Neural progenitor cell (in vitro differentiated cells): ENCODE measurements at regions not wholly inside any gene's neighbourhood (a gene's known extent, or its start where the extent isn't known, plus 50 kb on each side); places are given as distances from the start of the nearest gene placed in this dataset.

Experiments used
- DNase-seq: peaks from one replicate; pipeline ENCODE4 v3.0.0-alpha.2; 2016; ENCODE audit warnings: low spot score
- H2AFZ ChIP-seq: fragments of 200-600 bp; sonication (generic); replicated peaks from 2 replicates; pipeline ENCODE4 v1.6.1; 2016; ENCODE audit warnings: antibody characterized with exemption
- H3F3A ChIP-seq: fragments of 200-600 bp; sonication (generic); 2 replicates; pipeline ENCODE4 v1.6.1; 2016; ENCODE audit warnings: antibody characterized with exemption, low read depth
- H3K27ac ChIP-seq: fragments of 200-600 bp; sonication (generic); 2 replicates; pipeline ENCODE4 v1.5.1; 2016; ENCODE audit warnings: mild to moderate bottlenecking
- H3K27me3 ChIP-seq: fragments of 200-600 bp; sonication (generic); 2 replicates; pipeline ENCODE4 v1.6.1; 2016; ENCODE audit warnings: mild to moderate bottlenecking, moderate library complexity
- H3K36me3 ChIP-seq: fragments of 200-600 bp; sonication (generic); 2 replicates; pipeline ENCODE4 v1.5.1; 2016
- H3K4me1 ChIP-seq: fragments of 200-600 bp; sonication (generic); 2 replicates; pipeline ENCODE4 v1.6.1; 2016; ENCODE audit warnings: mixed run types
- H3K4me2 ChIP-seq: fragments of 200-600 bp; sonication (generic); 2 replicates; pipeline ENCODE4 v1.6.1; 2016
- H3K4me3 ChIP-seq: fragments of 200-600 bp; sonication (generic); 2 replicates; pipeline ENCODE4 v1.5.1; 2016
- H3K79me2 ChIP-seq: fragments of 200-600 bp; sonication (generic); 2 replicates; pipeline ENCODE4 v1.6.1; 2016; ENCODE audit warnings: low read depth
- H3K9ac ChIP-seq: fragments of 200-600 bp; sonication (generic); 2 replicates; pipeline ENCODE4 v1.6.1; 2016
- H3K9me3 ChIP-seq: fragments of 200-600 bp; sonication (generic); 2 replicates; pipeline ENCODE4 v1.5.1; 2016; ENCODE audit warnings: low read depth
- H4K20me1 ChIP-seq: fragments of 200-600 bp; sonication (generic); 2 replicates; pipeline ENCODE4 v1.6.1; 2016; ENCODE audit warnings: low read depth
- H3K27ac Mint-ChIP-seq: 3 replicates; pipeline ENCODE4 v1.8.0; 2021; ENCODE audit warnings: mixed read lengths
- H3K27me3 Mint-ChIP-seq: 2 replicates; pipeline ENCODE4 v1.8.0; 2022; ENCODE audit warnings: low read depth, mild to moderate bottlenecking, inconsistent platforms, moderate library complexity, mixed read lengths; ENCODE audit not compliant: insufficient read depth
- H3K36me3 Mint-ChIP-seq: 3 replicates; pipeline ENCODE4 v1.8.0; 2021; ENCODE audit warnings: mixed read lengths
- H3K4me1 Mint-ChIP-seq: 3 replicates; pipeline ENCODE4 v1.8.0; 2021; ENCODE audit warnings: mixed read lengths
- H3K4me3 Mint-ChIP-seq: 3 replicates; pipeline ENCODE4 v1.8.0; 2021; ENCODE audit warnings: mild to moderate bottlenecking, moderate library complexity, mixed read lengths
- H3K9me3 Mint-ChIP-seq: 3 replicates; pipeline ENCODE4 v1.8.0; 2020; ENCODE audit warnings: mixed read lengths
- CTCF ChIP-seq: fragments of 200-600 bp; sonication (generic); IDR thresholded peaks from 2 replicates; pipeline ENCODE4 v1.5.1; 2017; ENCODE audit warnings: antibody characterized with exemption, mild to moderate bottlenecking
- EZH2 ChIP-seq: fragments of 200-600 bp; sonication (generic); IDR thresholded peaks from 2 replicates; pipeline ENCODE4 v1.6.1; 2017; ENCODE audit warnings: antibody characterized with exemption, mild to moderate bottlenecking, moderate library complexity
- EZH2phosphoT487 ChIP-seq: fragments of 200-600 bp; sonication (generic); IDR thresholded peaks from 2 replicates; pipeline ENCODE4 v1.6.1; 2017; ENCODE audit warnings: antibody characterized with exemption

DNA sequence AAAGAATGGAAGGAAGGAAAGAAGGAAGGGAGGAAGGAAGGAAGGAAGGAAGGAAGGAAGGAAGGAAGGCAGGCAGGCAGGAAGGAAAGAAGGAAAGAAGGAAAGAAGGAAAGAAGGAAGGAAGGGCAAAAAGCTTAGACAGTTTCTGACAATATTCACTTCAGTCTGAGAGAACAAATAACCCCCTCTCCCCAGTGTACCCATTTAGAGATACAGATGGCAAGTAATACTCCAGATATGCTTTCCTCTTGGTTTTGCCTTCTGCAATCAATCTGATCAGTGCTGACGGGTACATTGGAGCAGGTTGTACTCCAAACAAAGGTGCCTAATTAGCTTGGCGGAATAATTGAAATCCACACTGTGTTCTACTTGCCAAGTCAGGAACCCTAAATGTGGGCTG is 534.6 kb upstream of the TMEFF2 start:
- H2AFZ ChIP-seq: no peak overlapping the region
- H3K36me3 Mint-ChIP-seq: no peaks in the 10 kb centered on the region
- no peak overlapping the region for H3K4me3 Mint-ChIP-seq
- no peaks in the 10 kb centered on the region for H3K4me1 ChIP-seq
- no peaks in the 10 kb centered on the region for H3K9me3 Mint-ChIP-seq
- no peak overlapping the region for H3K4me2 ChIP-seq
- no peak overlapping the region for H3K4me3 ChIP-seq
- no peaks in the 10 kb centered on the region for H3K27me3 ChIP-seq
- TF ChIP-seq CTCF (no peak), EZH2phosphoT487 (no peak)
- H4K20me1 ChIP-seq: no peaks in the 10 kb centered on the region
- no peaks in the 10 kb centered on the region for H3F3A ChIP-seq
- H3K27ac Mint-ChIP-seq: peak overlapping the region; percentile 2
- H3K36me3 ChIP-seq: no peaks in the 10 kb centered on the region
- no peaks in the 10 kb centered on the region for H3K79me2 ChIP-seq
- no peaks in the 10 kb centered on the region for H3K9me3 ChIP-seq
- peaks cover 3% of the 10 kb centered on the region for H3K4me1 Mint-ChIP-seq
- no peak overlapping the region for H3K9ac ChIP-seq
- H3K27me3 Mint-ChIP-seq: no peaks in the 10 kb centered on the region
- DNase-seq: no peak
- H3K27ac ChIP-seq: no peak overlapping the region

DNA sequence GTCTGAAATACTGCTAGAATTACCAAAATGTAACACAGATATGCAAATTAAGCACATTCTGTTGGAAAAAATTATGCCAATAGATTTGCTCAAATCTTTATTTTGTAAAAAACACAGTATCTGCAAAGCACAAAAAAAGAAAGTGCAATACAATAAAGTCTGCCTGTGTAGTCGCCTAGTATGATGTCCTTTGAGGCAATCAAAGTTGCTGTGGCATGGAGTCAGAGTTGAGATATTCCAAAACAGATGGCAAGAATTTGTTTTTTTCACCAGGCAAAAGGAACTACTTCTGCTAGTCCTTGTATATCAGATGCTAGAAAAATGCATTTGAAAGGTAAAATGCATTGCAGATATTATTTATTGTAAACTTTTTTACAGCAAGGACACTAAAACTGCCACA is 531.3 kb upstream of the TMEFF2 start:
- Mint-ChIP-seq H3K9me3 (no peaks in the 10 kb centered on the region), H3K36me3 (no peaks in the 10 kb centered on the region), H3K4me3 (no peak overlapping the region), H3K27me3 (no peaks in the 10 kb centered on the region), H3K4me1 (peaks cover 3% of the 10 kb centered on the region), H3K27ac (no peak overlapping the region)
- H3F3A ChIP-seq: no peaks in the 10 kb centered on the region
- no peak overlapping the region for H3K27ac ChIP-seq
- H2AFZ ChIP-seq: no peak overlapping the region
- no peaks in the 10 kb centered on the region for H3K79me2 ChIP-seq
- H3K9ac ChIP-seq: no peak overlapping the region
- H3K36me3 ChIP-seq: no peaks in the 10 kb centered on the region
- H3K4me3 ChIP-seq: no peak overlapping the region
- H3K4me1 ChIP-seq: no peaks in the 10 kb centered on the region
- DNase-seq: no peak
- no peak for TF ChIP-seq CTCF
- no peak for TF ChIP-seq EZH2phosphoT487
- TF ChIP-seq EZH2: no peak
- H3K4me2 ChIP-seq: no peak overlapping the region
- H3K27me3 ChIP-seq: no peaks in the 10 kb centered on the region
- H4K20me1 ChIP-seq: no peaks in the 10 kb centered on the region
- no peaks in the 10 kb centered on the region for H3K9me3 ChIP-seq

DNA sequence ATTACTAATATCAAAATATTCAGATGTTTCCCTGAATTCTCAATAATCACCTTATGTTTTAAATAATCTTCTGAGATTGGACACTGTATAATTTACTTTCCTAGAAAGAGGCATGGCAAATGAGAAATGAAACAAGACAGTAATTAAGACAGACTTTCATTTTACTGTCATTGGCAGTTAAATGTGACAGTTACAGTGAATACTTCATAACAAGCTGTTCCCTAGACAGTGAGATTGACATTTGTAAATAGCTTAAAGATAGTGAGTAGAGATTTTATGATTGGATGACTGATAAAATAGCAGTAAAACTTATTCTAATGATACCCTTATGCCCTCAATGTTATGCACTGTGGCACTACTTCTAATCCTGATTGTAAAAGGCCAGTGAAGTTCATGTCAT is 524.9 kb upstream of the TMEFF2 start:
- Mint-ChIP-seq H3K9me3 (no peaks in the 10 kb centered on the region), H3K4me1 (no peaks in the 10 kb centered on the region), H3K27ac (no peak overlapping the region), H3K27me3 (peaks cover 2% of the 10 kb centered on the region), H3K36me3 (no peaks in the 10 kb centered on the region), H3K4me3 (no peak overlapping the region)
- H3K27me3 ChIP-seq: no peaks in the 10 kb centered on the region
- H3K9me3 ChIP-seq: no peaks in the 10 kb centered on the region
- no peak overlapping the region for H2AFZ ChIP-seq
- no peak overlapping the region for H3K27ac ChIP-seq
- DNase-seq: no peak
- no peak overlapping the region for H3K9ac ChIP-seq
- no peak overlapping the region for H3K4me2 ChIP-seq
- no peaks in the 10 kb centered on the region for H4K20me1 ChIP-seq
- no peaks in the 10 kb centered on the region for H3K36me3 ChIP-seq
- H3K79me2 ChIP-seq: no peaks in the 10 kb centered on the region
- no peaks in the 10 kb centered on the region for H3F3A ChIP-seq
- H3K4me3 ChIP-seq: no peak overlapping the region
- TF ChIP-seq CTCF (no peak), EZH2 (no peak), EZH2phosphoT487 (no peak)
- no peaks in the 10 kb centered on the region for H3K4me1 ChIP-seq

DNA sequence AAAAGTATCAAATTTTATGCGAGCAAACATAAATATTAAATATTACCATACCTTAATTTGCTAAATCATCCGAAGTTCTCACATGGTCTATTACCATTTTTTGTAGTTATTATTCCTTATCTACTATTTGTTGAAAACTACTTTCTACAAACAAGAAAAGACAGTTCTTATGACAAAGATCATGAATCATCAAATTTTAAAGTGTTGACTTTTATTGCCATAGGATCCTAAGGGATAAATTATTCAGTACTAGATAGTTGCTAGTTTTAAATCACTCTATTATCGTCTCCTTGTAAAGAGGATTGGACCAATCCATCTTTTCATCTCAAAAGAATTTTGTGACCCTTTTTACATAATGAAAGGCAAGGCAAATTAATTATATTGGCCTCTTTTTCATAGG is 523.6 kb upstream of the TMEFF2 start:
- Histone ChIP-seq H3K9ac (no peak overlapping the region), H3K4me1 (no peaks in the 10 kb centered on the region), H3K27ac (no peak overlapping the region), H3K79me2 (no peaks in the 10 kb centered on the region), H3K4me3 (no peak overlapping the region), H3K4me2 (no peak overlapping the region), H4K20me1 (no peaks in the 10 kb centered on the region), H3K27me3 (no peaks in the 10 kb centered on the region), H3K9me3 (no peaks in the 10 kb centered on the region), H2AFZ (no peak overlapping the region), H3F3A (no peaks in the 10 kb centered on the region), H3K36me3 (no peaks in the 10 kb centered on the region)
- no peak for DNase-seq
- no peak overlapping the region for H3K4me3 Mint-ChIP-seq
- H3K27ac Mint-ChIP-seq: no peak overlapping the region
- H3K9me3 Mint-ChIP-seq: no peaks in the 10 kb centered on the region
- no peak for TF ChIP-seq CTCF
- TF ChIP-seq EZH2phosphoT487: no peak
- TF ChIP-seq EZH2: no peak
- no peaks in the 10 kb centered on the region for H3K36me3 Mint-ChIP-seq
- no peaks in the 10 kb centered on the region for H3K4me1 Mint-ChIP-seq
- peaks cover 2% of the 10 kb centered on the region for H3K27me3 Mint-ChIP-seq
